Keratinocyte (primary cell): ENCODE measurements at regions not wholly inside any gene's neighbourhood (a gene's known extent, or its start where the extent isn't known, plus 50 kb on each side); places are given as distances from the start of the nearest gene placed in this dataset.
A peak's percentile ranks its signal among the peaks of the same experiment; 100 is the strongest.

ENCODE experiments used
- DNase-seq: peaks from one replicate; pipeline ENCODE4 v3.0.0-alpha.2; 2011; ENCODE audit warnings: low read depth, missing footprints, low spot score
- FAIRE-seq: peaks from 2 replicates; lab custom pipeline; 2011; peaks lifted over from hg19 to GRCh38; lab: Jason Lieb, UNC
- H2AFZ ChIP-seq: 2 replicates; pipeline ENCODE4 v1.6.0; 2012; ENCODE audit warnings: low read length, control low read depth, inconsistent platforms; ENCODE audit not compliant: control insufficient read depth
- H3K27ac ChIP-seq: 2 replicates; pipeline ENCODE4 v1.5.1; 2011; ENCODE audit warnings: low read length; ENCODE audit not compliant: control insufficient read depth, insufficient read depth
- H3K27me3 ChIP-seq: 3 replicates; pipeline ENCODE4 v1.6.0; 2011; ENCODE audit warnings: low read length; ENCODE audit not compliant: control insufficient read depth, insufficient read depth; ENCODE audit errors: extremely low read depth
- H3K36me3 ChIP-seq, 2 experiments: 2 replicates in 1 of 2; 3 replicates in 1 of 2; pipeline ENCODE4 v1.5.1; 2011; ENCODE audit warnings: low read length in 2 of 2, mild to moderate bottlenecking in 1 of 2; ENCODE audit not compliant: control insufficient read depth in 2 of 2, insufficient read depth in 2 of 2; ENCODE audit errors: extremely low read depth in 1 of 2
- H3K4me1 ChIP-seq: 3 replicates; pipeline ENCODE4 v1.5.1; 2011; ENCODE audit warnings: low read length; ENCODE audit not compliant: control insufficient read depth, insufficient read depth; ENCODE audit errors: extremely low read depth
- H3K4me2 ChIP-seq: 3 replicates; pipeline ENCODE4 v1.6.0; 2011; ENCODE audit warnings: low read depth, low read length; ENCODE audit not compliant: control insufficient read depth, insufficient read depth; ENCODE audit errors: extremely low read depth
- H3K4me3 ChIP-seq, 3 experiments: fragments of 200-600 bp in 1 of 3; sonication (generic) in 1 of 3; 2 replicates in 2 of 3; 3 replicates in 1 of 3; pipeline ENCODE4 v1.5.1; 2011 to 2016; ENCODE audit warnings: low read length in 3 of 3, mild to moderate bottlenecking in 3 of 3, control low read depth in 2 of 3, inconsistent platforms in 1 of 3, low read depth in 1 of 3, mixed read lengths in 1 of 3, mixed run types in 1 of 3, moderate library complexity in 1 of 3; ENCODE audit not compliant: control insufficient read depth in 2 of 3, insufficient read depth in 2 of 3; ENCODE audit errors: extremely low read depth in 1 of 3
- H3K79me2 ChIP-seq: 2 replicates; pipeline ENCODE4 v1.6.0; 2012; ENCODE audit warnings: low read length; ENCODE audit not compliant: control insufficient read depth, insufficient read depth
- H3K9ac ChIP-seq: 3 replicates; pipeline ENCODE4 v1.6.0; 2011; ENCODE audit warnings: low read length; ENCODE audit not compliant: control insufficient read depth, insufficient read depth; ENCODE audit errors: extremely low read depth
- H3K9me1 ChIP-seq: 3 replicates; pipeline ENCODE4 v1.6.0; 2011; ENCODE audit warnings: low read length; ENCODE audit not compliant: control insufficient read depth, insufficient read depth; ENCODE audit errors: extremely low read depth
- H3K9me3 ChIP-seq: 2 replicates; pipeline ENCODE4 v1.5.1; 2012; ENCODE audit warnings: low read depth, low read length; ENCODE audit not compliant: control insufficient read depth
- H4K20me1 ChIP-seq: 3 replicates; pipeline ENCODE4 v1.6.0; 2011; ENCODE audit warnings: low read length; ENCODE audit not compliant: control insufficient read depth, insufficient read depth; ENCODE audit errors: extremely low read depth
- CTCF ChIP-seq, 3 experiments: IDR thresholded peaks in 1 of 3; conservative IDR thresholded peaks in 1 of 3; optimal IDR thresholded peaks in 1 of 3; 2 replicates in 2 of 3; 3 replicates in 1 of 3; pipeline versions ENCODE3 to v1.5.1; 2011; ENCODE audit warnings: low read length in 3 of 3, mild to moderate bottlenecking in 3 of 3, moderate library complexity in 2 of 3, control low read depth in 1 of 3, inconsistent platforms in 1 of 3; ENCODE audit not compliant: insufficient read depth in 2 of 3; ENCODE audit errors: extremely low read depth in 1 of 3
- EZH2 ChIP-seq: IDR thresholded peaks from one replicate; pipeline ENCODE4 v1.6.1; 2012; ENCODE audit warnings: inconsistent platforms, mild to moderate bottlenecking, low read length, moderate library complexity
- dilution Hi-C: fragments of 300-500 bp; cut with MboI; formaldehyde crosslinking; loops from one replicate; pipeline ENCODE4 v1.7.0; 2020; ENCODE audit warnings: low sequenced_read_pairs; ENCODE audit not compliant: extremely low pct_ligation_motif_present

- H3K79me2 ChIP-seq = no peaks in the 10 kb centered on the region
- no peaks in the 10 kb centered on the region for H3K9me3 ChIP-seq
- no peak overlapping the region for H3K27ac ChIP-seq
- H3K4me3 ChIP-seq = no peak overlapping the region
- no peak for TF ChIP-seq EZH2
- TF ChIP-seq CTCF (optimal IDR thresholded peaks at IDR 0.05 in 1 of 3, IDR thresholded peaks at IDR 0.05 in 1 of 3, conservative IDR thresholded peaks at IDR 0.05 in 1 of 3; ENCODE audit: extremely low read depth in 1 of 3, insufficient read depth in 2 of 3, low read length in 3 of 3) = no peak
- H3K4me1 ChIP-seq = peaks cover 22% of the 10 kb centered on the region
- H3K9me1 ChIP-seq = no peaks in the 10 kb centered on the region
- no peak overlapping the region for H2AFZ ChIP-seq
- no peaks in the 10 kb centered on the region for H4K20me1 ChIP-seq
- no peaks in the 10 kb centered on the region for H3K36me3 ChIP-seq
- FAIRE-seq = peak; percentile 80
- no peak for DNase-seq
- H3K4me2 ChIP-seq = peak overlapping the region; percentile 11
- H3K27me3 ChIP-seq = no peaks in the 10 kb centered on the region
- no peak overlapping the region for H3K9ac ChIP-seq
- dilution Hi-C loops = no loop called here
These were observed 440.3 kb upstream of the MAF start for GRCh38 chr16:80040814-80041213.

GRCh38 chr16:80040413-80040812 lies 439.9 kb upstream of the MAF start:
- Histone ChIP-seq H3K4me2 (peak overlapping the region; percentile 11), H3K4me1 (peaks cover 22% of the 10 kb centered on the region), H3K27me3 (no peaks in the 10 kb centered on the region), H3K79me2 (no peaks in the 10 kb centered on the region), H3K4me3 (no peak overlapping the region), H4K20me1 (no peaks in the 10 kb centered on the region), H2AFZ (no peak overlapping the region), H3K36me3 (no peaks in the 10 kb centered on the region), H3K9ac (no peak overlapping the region), H3K27ac (no peak overlapping the region), H3K9me1 (no peaks in the 10 kb centered on the region), H3K9me3 (no peaks in the 10 kb centered on the region)
- TF ChIP-seq CTCF (optimal IDR thresholded peaks at IDR 0.05 in 1 of 3, IDR thresholded peaks at IDR 0.05 in 1 of 3, conservative IDR thresholded peaks at IDR 0.05 in 1 of 3; ENCODE audit: extremely low read depth in 1 of 3, insufficient read depth in 2 of 3, low read length in 3 of 3) (no peak), EZH2 (no peak)
- DNase-seq = no peak
- FAIRE-seq = peak; percentile 49
- dilution Hi-C loops = no loop called here
